Activated naive CD4-positive, alpha-beta T cell treated with anti-CD3 and anti-CD28 coated beads, Interleukin-2, amount 50 U/mL, for 72 hours (primary cell): ENCODE measurements at regions not wholly inside any gene's neighbourhood (a gene's known extent, or its start where the extent isn't known, plus 50 kb on each side); places are given as distances from the start of the nearest gene placed in this dataset.

ENCODE experiments used
- ATAC-seq, 2 donors: fragments of 150-1000 bp; cut with Tn5 transposase; 2 replicates each; pipeline ENCODE4 v1.10.0; 2021; ENCODE audit warnings: mild to moderate bottlenecking in 2 of 2, moderate library complexity in 2 of 2
- DNase-seq, 2 donors: peaks; one replicate each; pipeline ENCODE4 v3.0.0; 2021 to 2022; ENCODE audit warnings: low spot score in 2 of 2
- H3K27ac Mint-ChIP-seq, 2 donors: one replicate each; pipeline ENCODE4 v1.8.0; 2022; ENCODE audit warnings: mild to moderate bottlenecking in 2 of 2, mixed read lengths in 2 of 2
- H3K36me3 Mint-ChIP-seq, 2 donors: one replicate each; pipeline ENCODE4 v1.8.0; 2022; ENCODE audit warnings: mixed read lengths in 2 of 2
- H3K9me3 Mint-ChIP-seq, 2 donors: one replicate each; pipeline ENCODE4 v1.8.0; 2022; ENCODE audit warnings: mixed read lengths in 2 of 2

DNA sequence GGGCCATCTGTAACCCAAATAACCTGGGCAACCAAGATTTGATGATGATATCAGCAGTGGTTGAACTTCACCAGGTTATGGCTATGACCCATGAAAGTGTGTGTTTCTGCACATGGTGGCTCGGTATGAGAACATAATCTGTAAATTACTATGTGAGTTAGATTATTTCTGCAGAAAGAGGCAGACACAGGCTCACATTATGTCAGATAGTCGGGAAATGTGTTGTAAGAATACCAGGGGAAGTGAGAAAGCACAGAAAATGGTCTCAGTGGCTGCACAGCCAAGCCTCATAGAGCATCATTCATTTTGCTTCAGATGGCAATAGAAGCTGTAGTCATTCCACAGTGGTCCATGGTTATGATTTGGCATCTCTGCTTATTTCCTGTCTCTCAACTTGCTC is 63.0 kb upstream of the RBPJ start:
- Mint-ChIP-seq H3K9me3 (peaks cover 0 to 8% of the 10 kb centered on the region in 2 donors), H3K36me3 (peaks cover 5 to 6% of the 10 kb centered on the region in 2 donors), H3K27ac (no peak overlapping the region)
- DNase-seq, result no peak
- ATAC-seq, result no peak

DNA sequence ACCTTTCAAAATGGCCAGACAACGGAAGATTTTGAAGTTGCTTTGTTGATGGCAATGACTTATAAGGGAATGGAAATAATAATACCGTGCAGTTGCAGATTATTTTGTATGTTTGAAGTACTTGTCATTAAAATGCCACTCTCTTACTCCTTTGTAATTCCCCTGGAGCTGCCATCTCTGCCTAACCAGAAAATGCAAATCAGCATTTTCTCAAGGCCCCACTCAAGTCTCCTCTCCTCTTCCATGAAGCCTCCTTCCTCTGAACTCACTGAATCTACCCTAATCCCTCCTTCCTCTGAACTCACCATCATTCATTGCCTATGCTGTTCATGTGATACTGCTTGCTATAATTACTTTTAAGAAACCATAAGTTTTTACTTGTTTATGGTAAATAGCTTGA is 60.2 kb upstream of the RBPJ start:
- Mint-ChIP-seq H3K9me3 (peaks cover 0 to 16% of the 10 kb centered on the region in 2 donors), H3K36me3 (peaks cover 5 to 8% of the 10 kb centered on the region in 2 donors), H3K27ac (no peak overlapping the region)
- ATAC-seq, result no peak
- no peak for DNase-seq

DNA sequence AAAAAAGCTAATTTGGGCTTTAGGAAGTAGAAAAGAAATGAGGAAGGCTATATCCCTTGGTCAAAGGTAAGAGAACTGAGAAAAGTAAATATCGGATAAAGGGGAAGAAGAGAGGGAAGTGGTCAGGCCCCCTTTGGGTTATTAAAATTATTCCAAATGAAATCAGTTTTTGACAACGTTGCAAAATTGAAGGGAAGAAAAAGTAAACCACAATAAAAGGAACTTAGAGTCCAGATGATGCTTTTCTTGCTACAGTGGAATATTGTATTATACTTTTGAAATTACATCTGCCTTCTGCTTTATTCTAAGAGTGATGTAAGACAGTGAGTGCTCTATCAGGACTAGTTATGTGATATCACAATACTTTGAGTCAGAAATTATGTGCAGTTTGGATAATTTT is 59.4 kb upstream of the RBPJ start:
- DNase-seq (no peak), ATAC-seq (no peak)
- H3K36me3 Mint-ChIP-seq, result peaks cover 5 to 8% of the 10 kb centered on the region in 2 donors
- H3K27ac Mint-ChIP-seq, result no peak overlapping the region
- peaks cover 0 to 16% of the 10 kb centered on the region in 2 donors for H3K9me3 Mint-ChIP-seq

GRCh38 chr4:26263165-26263564 is 57.6 kb upstream of the RBPJ start:
- H3K27ac Mint-ChIP-seq, result no peak overlapping the region
- ATAC-seq, result peak in 1 of 2 donors; percentile 65
- peaks cover 0 to 16% of the 10 kb centered on the region in 2 donors for H3K9me3 Mint-ChIP-seq
- H3K36me3 Mint-ChIP-seq, result peaks cover 5 to 8% of the 10 kb centered on the region in 2 donors
- DNase-seq, result no peak

- DNase-seq (no peak), ATAC-seq (no peak)
- peaks cover 0 to 16% of the 10 kb centered on the region in 2 donors for H3K9me3 Mint-ChIP-seq
- no peak overlapping the region for H3K27ac Mint-ChIP-seq
- peaks cover 5 to 8% of the 10 kb centered on the region in 2 donors for H3K36me3 Mint-ChIP-seq
These were observed 56.7 kb upstream of the RBPJ start for GRCh38 chr4:26264109-26264508.

- Mint-ChIP-seq H3K36me3 (peaks cover 0 to 8% of the 10 kb centered on the region in 2 donors), H3K9me3 (peaks cover 0 to 13% of the 10 kb centered on the region in 2 donors), H3K27ac (no peak overlapping the region)
- DNase-seq (no peak), ATAC-seq (no peak)
These were observed 53.7 kb upstream of the RBPJ start for GRCh38 chr4:26267087-26267486.

- Mint-ChIP-seq H3K9me3 (peaks cover 0 to 9% of the 10 kb centered on the region in 2 donors), H3K27ac (peak overlapping the region in 1 of 2 donors; percentile 32)
- ATAC-seq, result no peak
These were observed 52.6 kb upstream of the RBPJ start for GRCh38 chr4:26268246-26268645.

DNA sequence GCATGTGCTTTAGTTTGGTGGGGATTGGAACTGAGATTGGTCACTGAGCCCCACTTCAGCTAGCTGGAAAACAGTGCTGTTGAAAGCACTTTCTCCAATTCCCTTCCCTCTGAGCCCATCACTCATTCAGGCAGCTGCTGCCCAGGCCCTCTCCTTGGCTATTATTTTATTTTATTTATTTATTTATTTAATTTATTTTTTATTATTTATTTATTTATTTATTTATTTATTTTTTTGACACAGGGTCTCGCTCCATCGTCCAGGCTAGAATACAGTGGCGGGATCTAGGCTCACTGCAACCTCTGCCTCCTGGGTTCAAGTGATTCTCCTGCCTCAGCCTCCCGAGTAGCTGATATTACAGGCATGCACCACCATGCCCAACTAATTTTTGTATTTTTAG is 51.8 kb upstream of the RBPJ start:
- DNase-seq, result no peak
- no peak for ATAC-seq
- H3K27ac Mint-ChIP-seq, result peak overlapping the region in 1 of 2 donors; percentile 17
- H3K9me3 Mint-ChIP-seq, result peaks cover 0 to 9% of the 10 kb centered on the region in 2 donors
- H3K36me3 Mint-ChIP-seq, result peaks cover 0 to 13% of the 10 kb centered on the region in 2 donors

More at GRCh38 chr4:26268246-26268645, 52.6 kb upstream of the RBPJ start:
- DNase-seq, result no peak
- H3K36me3 Mint-ChIP-seq, result peaks cover 0 to 8% of the 10 kb centered on the region in 2 donors
